Calu3 (cell line): ENCODE measurements at regions not wholly inside any gene's neighbourhood (a gene's known extent, or its start where the extent isn't known, plus 50 kb on each side); places are given as distances from the start of the nearest gene placed in this dataset.
"Not testable (repeated sequence)": the region's sequence is repeated elsewhere in the genome, so short reads cannot be mapped to it uniquely, and the experiment has no call there.

Experiments used
- BruUV-seq: library from RNA; stranded (reverse); fragments of 400-500 nt; replicated peaks from 2 replicates; lab custom pipeline; 2021; lab: Mats Ljungman, UMichigan
- CTCF ChIA-PET: fragments of 300-600 bp; sonication (Branson Sonifier 250); formaldehyde crosslinking; loops from one replicate; lab custom pipeline; 2022; ENCODE audit warnings: antibody characterized with exemption; lab: Charles Lee
- DNase-seq: peaks from one replicate; pipeline ENCODE4 v3.0.0; 2022
- H3K27ac Mint-ChIP-seq: one replicate; pipeline ENCODE4 v1.8.0; 2022; ENCODE audit warnings: mixed read lengths; ENCODE audit not compliant: unreplicated experiment
- H3K27me3 Mint-ChIP-seq: one replicate; pipeline ENCODE4 v1.8.0; 2022; ENCODE audit warnings: mixed read lengths; ENCODE audit not compliant: unreplicated experiment
- H3K36me3 Mint-ChIP-seq: one replicate; pipeline ENCODE4 v1.8.0; 2022; ENCODE audit warnings: mild to moderate bottlenecking, moderate library complexity, mixed read lengths; ENCODE audit not compliant: insufficient read depth, unreplicated experiment
- H3K4me1 Mint-ChIP-seq: one replicate; pipeline ENCODE4 v1.8.0; 2022; ENCODE audit warnings: mild to moderate bottlenecking, low read depth, mixed read lengths; ENCODE audit not compliant: unreplicated experiment
- H3K4me3 Mint-ChIP-seq: one replicate; pipeline ENCODE4 v1.8.0; 2022; ENCODE audit warnings: mild to moderate bottlenecking, low read depth, moderate library complexity, mixed read lengths; ENCODE audit not compliant: unreplicated experiment
- H3K9me3 Mint-ChIP-seq: one replicate; pipeline ENCODE4 v1.8.0; 2022; ENCODE audit warnings: low read depth, mixed read lengths; ENCODE audit not compliant: unreplicated experiment
- CTCF ChIP-seq: fragments of 200-600 bp; IDR thresholded peaks from one replicate; pipeline ENCODE4 v1.8.0; 2022; ENCODE audit warnings: antibody characterized with exemption; ENCODE audit not compliant: unreplicated experiment
- intact Hi-C: fragments of 100-400 bp; cut with micrococcal nuclease; formaldehyde crosslinking; loops from one replicate; pipeline ENCODE4 v1.10.0; 2022; ENCODE audit not compliant: unreplicated experiment

- no peak for TF ChIP-seq CTCF
- no peak for DNase-seq
- no peak overlapping the region for H3K27ac Mint-ChIP-seq
- H3K9me3 Mint-ChIP-seq: peaks cover 2% of the 10 kb centered on the region
- H3K4me3 Mint-ChIP-seq: no peak overlapping the region
- no peaks in the 10 kb centered on the region for H3K27me3 Mint-ChIP-seq
- H3K36me3 Mint-ChIP-seq: no peaks in the 10 kb centered on the region
- intact Hi-C loops: no loop called here
- H3K4me1 Mint-ChIP-seq: no peaks in the 10 kb centered on the region
- CTCF ChIA-PET: no interaction called here
- BruUV-seq: no TSS peak
Observed at GRCh38 chr18:1436199-1436598, 531.5 kb downstream of the ADCYAP1 start.

GRCh38 chr18:1438458-1438910, 533.8 kb downstream of the ADCYAP1 start:
- TF ChIP-seq CTCF: no peak
- no peaks in the 10 kb centered on the region for H3K27me3 Mint-ChIP-seq
- no peak for DNase-seq
- H3K36me3 Mint-ChIP-seq: no peaks in the 10 kb centered on the region
- no peak overlapping the region for H3K27ac Mint-ChIP-seq
- CTCF ChIA-PET: no interaction called here
- no peak overlapping the region for H3K4me3 Mint-ChIP-seq
- H3K9me3 Mint-ChIP-seq: peaks cover 2% of the 10 kb centered on the region
- intact Hi-C loops: no loop called here
- H3K4me1 Mint-ChIP-seq: no peaks in the 10 kb centered on the region
- no TSS peak for BruUV-seq

GRCh38 chr18:1438967-1439366, 534.3 kb downstream of the ADCYAP1 start:
- H3K27me3 Mint-ChIP-seq: no peaks in the 10 kb centered on the region
- H3K27ac Mint-ChIP-seq: no peak overlapping the region
- DNase-seq: no peak
- H3K36me3 Mint-ChIP-seq: no peaks in the 10 kb centered on the region
- CTCF ChIA-PET: no interaction called here
- intact Hi-C loops: no loop called here
- H3K4me1 Mint-ChIP-seq: no peaks in the 10 kb centered on the region
- BruUV-seq: no TSS peak
- peaks cover 2% of the 10 kb centered on the region for H3K9me3 Mint-ChIP-seq
- TF ChIP-seq CTCF: no peak
- no peak overlapping the region for H3K4me3 Mint-ChIP-seq

DNA sequence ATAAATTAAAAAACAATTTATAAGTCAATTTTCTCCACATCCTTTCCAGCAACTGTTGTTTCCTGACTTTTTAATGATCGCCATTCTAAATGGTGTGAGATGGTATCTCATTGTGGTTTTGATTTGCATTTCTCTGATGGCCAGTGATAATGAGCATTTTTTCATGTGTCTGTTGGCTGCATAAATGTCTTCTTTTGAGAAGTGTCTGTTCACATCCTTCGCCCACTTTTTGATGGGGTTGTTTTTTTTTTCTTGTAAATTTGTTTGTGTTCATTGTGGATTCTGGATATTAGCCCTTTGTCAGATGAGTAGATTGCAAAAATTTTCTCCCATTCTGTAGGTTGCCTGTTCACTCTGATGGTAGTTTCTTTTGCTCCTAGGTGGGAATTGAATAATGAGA, 539.4 kb downstream of the ADCYAP1 start:
- BruUV-seq, H3K27ac Mint-ChIP-seq, H3K4me3 Mint-ChIP-seq, H3K36me3 Mint-ChIP-seq, H3K4me1 Mint-ChIP-seq, H3K9me3 Mint-ChIP-seq, CTCF ChIA-PET, DNase-seq, H3K27me3 Mint-ChIP-seq: not testable (repeated sequence)
- intact Hi-C loops: loop anchor here (10.0 kb wide), 1 partner anchor 219 kb away; no protein-coding TSS in a partner anchor

DNA sequence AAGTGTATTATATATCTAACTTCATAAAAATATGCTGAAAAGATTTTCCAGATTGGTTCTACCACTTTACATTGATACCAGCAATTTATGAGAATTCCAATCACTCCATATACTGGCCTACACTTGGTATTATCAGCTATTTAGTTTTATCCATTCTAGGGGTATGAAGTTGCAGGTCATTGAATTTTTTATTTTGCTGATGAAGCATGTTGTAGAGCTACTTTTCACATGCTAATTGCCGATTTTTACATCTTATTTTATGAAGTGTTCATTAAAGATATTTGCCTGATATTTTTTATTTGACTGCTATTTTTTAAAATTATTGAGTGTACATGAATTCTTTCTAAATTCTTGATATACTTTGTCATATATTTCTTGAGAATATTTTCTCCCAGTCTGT, 542.1 kb downstream of the ADCYAP1 start:
- H3K4me1 Mint-ChIP-seq: no peaks in the 10 kb centered on the region
- no peak overlapping the region for H3K4me3 Mint-ChIP-seq
- CTCF ChIA-PET: no interaction called here
- H3K27ac Mint-ChIP-seq: no peak overlapping the region
- no peaks in the 10 kb centered on the region for H3K27me3 Mint-ChIP-seq
- no TSS peak for BruUV-seq
- intact Hi-C loops: loop anchor here (10.0 kb wide), 1 partner anchor 222 kb away; no protein-coding TSS in a partner anchor
- no peaks in the 10 kb centered on the region for H3K36me3 Mint-ChIP-seq
- no peaks in the 10 kb centered on the region for H3K9me3 Mint-ChIP-seq
- no peak for DNase-seq
- no peak for TF ChIP-seq CTCF
